Omental fat pad (tissue), 3 donors: ENCODE measurements at regions not wholly inside any gene's neighbourhood (a gene's known extent, or its start where the extent isn't known, plus 50 kb on each side); places are given as distances from the start of the nearest gene placed in this dataset.

Source experiments
- ATAC-seq: fragments of 150-250 bp; one replicate; pipeline ENCODE4 v1.9.1; 2016; ENCODE audit warnings: mild to moderate bottlenecking, moderate library complexity; ENCODE audit not compliant: low FRiP score
- DNase-seq: peaks from one replicate; pipeline ENCODE4 v3.0.0-alpha.2; 2019; ENCODE audit warnings: low spot score
- TF ChIP-seq, protein P1 (sequence below), 3 donors: fragments of 450-650 bp; IDR thresholded peaks; one replicate each; pipeline ENCODE4 v1.5.1; 2016 to 2017; ENCODE audit warnings: antibody characterized with exemption in 3 of 3, mild to moderate bottlenecking in 3 of 3, moderate library complexity in 2 of 3

DNA sequence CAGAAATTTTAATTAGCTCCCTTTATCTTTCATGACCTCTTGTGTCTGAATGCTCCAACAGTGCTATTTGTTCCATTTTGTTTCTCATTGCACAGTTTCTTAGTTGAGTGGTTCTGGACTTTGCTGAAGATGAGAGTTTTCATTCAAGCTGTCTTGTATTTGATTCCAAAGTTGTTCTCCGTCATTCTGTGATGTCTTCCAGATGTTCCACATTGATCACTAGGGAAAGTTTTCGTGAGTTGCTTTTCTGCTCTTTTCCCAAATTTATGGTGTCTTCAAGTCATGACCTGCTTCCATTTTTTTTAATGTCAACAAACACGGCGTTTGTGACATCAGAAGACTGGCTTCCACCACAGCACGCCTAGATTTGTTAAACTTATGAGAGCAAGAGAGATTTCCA lies 575.5 kb downstream of the MRPL39 start:
- TF ChIP-seq, protein P1, sequence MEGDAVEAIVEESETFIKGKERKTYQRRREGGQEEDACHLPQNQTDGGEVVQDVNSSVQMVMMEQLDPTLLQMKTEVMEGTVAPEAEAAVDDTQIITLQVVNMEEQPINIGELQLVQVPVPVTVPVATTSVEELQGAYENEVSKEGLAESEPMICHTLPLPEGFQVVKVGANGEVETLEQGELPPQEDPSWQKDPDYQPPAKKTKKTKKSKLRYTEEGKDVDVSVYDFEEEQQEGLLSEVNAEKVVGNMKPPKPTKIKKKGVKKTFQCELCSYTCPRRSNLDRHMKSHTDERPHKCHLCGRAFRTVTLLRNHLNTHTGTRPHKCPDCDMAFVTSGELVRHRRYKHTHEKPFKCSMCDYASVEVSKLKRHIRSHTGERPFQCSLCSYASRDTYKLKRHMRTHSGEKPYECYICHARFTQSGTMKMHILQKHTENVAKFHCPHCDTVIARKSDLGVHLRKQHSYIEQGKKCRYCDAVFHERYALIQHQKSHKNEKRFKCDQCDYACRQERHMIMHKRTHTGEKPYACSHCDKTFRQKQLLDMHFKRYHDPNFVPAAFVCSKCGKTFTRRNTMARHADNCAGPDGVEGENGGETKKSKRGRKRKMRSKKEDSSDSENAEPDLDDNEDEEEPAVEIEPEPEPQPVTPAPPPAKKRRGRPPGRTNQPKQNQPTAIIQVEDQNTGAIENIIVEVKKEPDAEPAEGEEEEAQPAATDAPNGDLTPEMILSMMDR (IDR thresholded peaks at IDR 0.05) = no peak
- no peak for ATAC-seq
- no peak for DNase-seq

DNA sequence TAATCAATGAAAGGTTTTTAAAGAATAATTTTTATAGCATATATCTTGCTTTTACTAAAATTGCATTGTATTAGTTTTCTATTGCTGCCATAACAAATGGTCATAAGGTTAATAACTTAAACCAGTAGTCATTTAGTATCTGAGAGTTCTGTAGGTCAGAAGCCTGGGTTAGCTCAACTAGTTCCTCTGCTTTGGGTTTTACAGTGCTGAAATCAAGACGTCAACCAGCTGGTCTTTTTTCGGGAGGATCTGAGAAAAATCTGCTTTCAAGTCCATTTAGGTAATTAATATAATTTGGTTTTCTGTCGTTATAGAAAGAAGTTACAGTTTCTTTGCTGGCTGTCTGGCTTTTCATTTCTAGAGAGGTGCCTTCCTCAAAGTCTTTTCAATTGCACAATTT lies 577.7 kb downstream of the MRPL39 start:
- DNase-seq = no peak

DNA sequence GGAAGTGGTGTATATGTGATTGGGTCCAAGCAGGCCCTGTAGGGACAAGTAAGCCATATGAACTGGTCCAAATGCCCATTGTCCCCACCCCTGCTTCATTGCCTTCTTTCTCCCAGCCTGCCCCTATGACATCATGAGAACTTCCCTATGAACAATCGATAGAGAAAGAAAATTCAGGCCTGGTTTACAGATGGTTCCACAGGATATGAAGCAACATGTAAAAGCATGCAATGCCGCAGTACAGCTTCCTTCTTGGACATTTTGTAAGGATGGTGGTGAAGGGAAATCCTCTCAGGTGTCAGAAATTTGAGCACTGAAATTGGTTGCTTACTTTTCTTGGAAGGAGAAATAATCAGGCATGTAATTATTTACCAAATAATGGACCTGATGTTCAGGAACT lies 581.7 kb downstream of the MRPL39 start:
- TF ChIP-seq, protein P1 (IDR thresholded peaks at IDR 0.05) = no peak
- ATAC-seq (no peak), DNase-seq (no peak)

More for the DNA sequence above, 577.7 kb downstream of the MRPL39 start:
- no peak for ATAC-seq
- TF ChIP-seq, protein P1 (IDR thresholded peaks at IDR 0.05) = no peak

DNA sequence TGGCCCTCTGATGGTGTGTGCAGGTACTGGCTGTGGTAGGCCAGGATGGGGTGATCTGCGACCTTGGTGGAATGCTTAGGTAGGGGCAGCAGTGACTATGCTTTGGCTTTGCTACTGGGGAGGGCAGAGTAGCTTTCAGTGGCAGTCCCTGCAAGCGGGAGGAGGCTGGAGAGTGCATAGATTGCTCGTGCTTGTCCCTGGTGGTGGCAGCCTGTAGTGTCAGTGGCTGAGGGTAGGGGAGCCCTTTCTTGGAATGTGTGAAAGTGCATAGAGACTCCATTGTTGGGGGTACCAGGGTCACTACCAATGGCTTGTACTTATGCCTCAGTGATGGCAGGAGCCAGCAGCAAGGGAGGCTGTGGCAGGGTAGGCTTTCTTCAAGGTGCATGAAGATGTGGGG lies 582.6 kb downstream of the MRPL39 start:
- ATAC-seq = no peak
- no peak for DNase-seq
- TF ChIP-seq, protein P1 (IDR thresholded peaks at IDR 0.05) = no peak

DNA sequence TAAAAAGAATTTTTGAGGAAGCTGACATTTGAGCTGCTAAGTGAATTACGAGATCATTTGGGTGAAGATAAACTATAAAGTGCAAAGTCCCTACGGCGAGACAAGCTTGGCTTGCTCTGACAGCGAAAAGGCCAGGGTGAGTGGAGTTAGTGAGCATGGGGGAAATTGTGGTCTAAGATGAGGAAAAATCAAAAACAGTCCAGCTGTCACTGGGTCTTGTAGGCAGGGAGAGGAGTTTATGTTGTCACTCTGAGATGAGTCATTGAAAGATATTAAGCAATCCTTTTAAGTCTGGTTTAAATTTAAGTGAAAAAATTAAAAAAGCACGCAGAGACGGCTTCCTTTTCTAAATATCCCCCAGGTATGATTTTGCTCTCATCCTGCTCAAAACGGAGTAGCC lies 601.9 kb downstream of the MRPL39 start:
- DNase-seq = no peak
- TF ChIP-seq, protein P1 (IDR thresholded peaks at IDR 0.05) = no peak
- no peak for ATAC-seq

DNA sequence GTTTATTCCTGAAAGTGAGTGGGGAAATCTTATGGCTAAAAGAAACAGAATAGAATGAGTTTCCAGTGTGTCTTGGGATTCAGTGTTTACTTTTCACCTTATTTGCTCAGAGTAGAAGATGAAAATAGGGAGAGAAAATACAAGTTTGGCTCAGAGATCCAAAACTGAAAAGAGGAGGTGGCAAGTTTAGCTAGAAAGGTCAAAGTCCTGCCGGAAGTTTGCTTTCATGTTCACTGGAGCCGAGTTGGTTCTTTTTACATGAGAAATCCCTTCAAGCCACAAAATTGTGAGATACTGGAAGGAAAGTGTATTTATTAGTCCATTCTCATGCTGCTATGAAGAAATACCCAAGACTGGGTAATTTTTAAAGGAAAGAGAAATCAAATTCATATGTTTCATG lies 604.6 kb downstream of the MRPL39 start:
- DNase-seq = no peak
- TF ChIP-seq, protein P1 (IDR thresholded peaks at IDR 0.05) = no peak
- ATAC-seq = no peak

DNA sequence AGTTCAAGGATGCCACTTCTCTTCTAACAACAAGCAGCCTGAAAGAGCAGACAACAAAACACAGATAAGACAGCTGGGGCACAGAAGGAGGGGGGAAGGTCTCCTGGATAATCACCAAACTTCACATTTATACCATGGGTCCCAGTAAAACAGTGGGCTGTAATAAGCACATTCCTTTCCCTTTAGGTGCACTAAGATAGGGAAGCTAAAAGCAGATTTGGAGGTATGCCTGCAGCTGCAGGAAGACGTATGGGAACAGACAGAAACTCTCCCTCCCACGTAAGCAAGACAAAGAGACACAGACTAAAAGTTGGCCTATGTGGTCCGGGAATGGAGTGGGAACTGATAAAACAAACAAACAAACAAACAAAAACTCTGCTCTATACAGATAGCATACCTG lies 612.1 kb downstream of the MRPL39 start:
- no peak for DNase-seq
- ATAC-seq = no peak
- TF ChIP-seq, protein P1 (IDR thresholded peaks at IDR 0.05) = no peak
